ENCODE measurements at regions not wholly inside any gene's neighbourhood (a gene's known extent, or its start where the extent isn't known, plus 50 kb on each side); places are given as distances from the start of the nearest gene placed in this dataset.

DNA sequence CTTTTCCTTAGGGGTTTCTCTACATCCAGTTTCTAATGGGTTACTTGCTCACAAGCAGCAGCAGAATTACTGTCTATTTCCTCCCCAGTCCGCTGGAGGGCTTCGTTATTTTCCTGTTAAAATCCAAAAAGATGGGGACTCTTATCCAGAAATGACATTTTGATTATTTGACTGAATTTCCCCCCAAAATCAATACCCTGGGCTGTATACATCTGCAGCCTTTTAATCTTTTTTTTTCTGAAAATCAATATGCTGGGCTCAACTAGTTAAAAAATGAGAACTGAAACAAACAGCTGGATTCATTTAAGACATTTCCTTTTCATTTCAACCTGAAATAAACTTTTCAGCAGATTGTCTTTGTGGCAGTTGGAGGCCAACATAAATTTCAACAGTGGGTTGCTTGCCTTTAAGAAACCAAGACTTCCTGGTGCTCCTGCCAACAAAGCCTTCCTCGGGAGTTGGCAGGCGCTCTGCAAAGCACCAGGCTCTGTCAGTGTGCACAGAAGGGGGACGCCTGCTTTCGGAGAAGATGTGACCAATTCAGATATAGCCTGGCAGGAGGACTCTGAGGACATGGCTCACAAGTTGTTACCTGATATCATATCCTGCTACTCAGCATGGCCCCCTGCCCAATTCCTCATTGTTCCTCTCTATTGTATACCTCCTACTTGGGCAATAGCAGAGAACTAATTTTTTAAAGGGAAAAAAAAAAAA lies 204.7 kb upstream of the ARG1 start:
- Histone ChIP-seq H3K9me3 (ENCODE audit: control insufficient read depth, insufficient read depth, low read length) (no peaks in the 10 kb centered on the region), H3K27ac (ENCODE audit: low read depth, low read length) (peak overlapping the region; percentile 68), H3K4me1 (ENCODE audit: control insufficient read depth, low read length) (peaks cover 27% of the 10 kb centered on the region), H3K79me2 (ENCODE audit: control insufficient read depth, low read length) (no peaks in the 10 kb centered on the region), H3K27me3 (ENCODE audit: control insufficient read depth, low read length) (no peaks in the 10 kb centered on the region), H4K20me1 (ENCODE audit: control insufficient read depth, insufficient read depth, low read depth, low read length) (no peaks in the 10 kb centered on the region), H3F3A (ENCODE audit: control insufficient read depth, insufficient read depth) (no peaks in the 10 kb centered on the region; the same call in 1 of the 2 replicates), H3K36me3 (ENCODE audit: control insufficient read depth, low read length) (no peaks in the 10 kb centered on the region), H3K9me2 (replicated peaks; ENCODE audit: control insufficient read depth, low read length) (no peaks in the 10 kb centered on the region), H3K4me2 (ENCODE audit: low read length) (peak overlapping the region; percentile 74), H3K4me3 (ENCODE audit: low read length) (peak overlapping the region; percentile 46)
- TF ChIP-seq EZH2phosphoT487 (IDR thresholded peaks at IDR 0.05; ENCODE audit: borderline replicate concordance, low read length) = no peak
- TF ChIP-seq, protein P1, sequence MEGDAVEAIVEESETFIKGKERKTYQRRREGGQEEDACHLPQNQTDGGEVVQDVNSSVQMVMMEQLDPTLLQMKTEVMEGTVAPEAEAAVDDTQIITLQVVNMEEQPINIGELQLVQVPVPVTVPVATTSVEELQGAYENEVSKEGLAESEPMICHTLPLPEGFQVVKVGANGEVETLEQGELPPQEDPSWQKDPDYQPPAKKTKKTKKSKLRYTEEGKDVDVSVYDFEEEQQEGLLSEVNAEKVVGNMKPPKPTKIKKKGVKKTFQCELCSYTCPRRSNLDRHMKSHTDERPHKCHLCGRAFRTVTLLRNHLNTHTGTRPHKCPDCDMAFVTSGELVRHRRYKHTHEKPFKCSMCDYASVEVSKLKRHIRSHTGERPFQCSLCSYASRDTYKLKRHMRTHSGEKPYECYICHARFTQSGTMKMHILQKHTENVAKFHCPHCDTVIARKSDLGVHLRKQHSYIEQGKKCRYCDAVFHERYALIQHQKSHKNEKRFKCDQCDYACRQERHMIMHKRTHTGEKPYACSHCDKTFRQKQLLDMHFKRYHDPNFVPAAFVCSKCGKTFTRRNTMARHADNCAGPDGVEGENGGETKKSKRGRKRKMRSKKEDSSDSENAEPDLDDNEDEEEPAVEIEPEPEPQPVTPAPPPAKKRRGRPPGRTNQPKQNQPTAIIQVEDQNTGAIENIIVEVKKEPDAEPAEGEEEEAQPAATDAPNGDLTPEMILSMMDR (IDR thresholded peaks at IDR 0.05; ENCODE audit: low read depth, low read length, poor library complexity, severe bottlenecking) = no peak

DNA sequence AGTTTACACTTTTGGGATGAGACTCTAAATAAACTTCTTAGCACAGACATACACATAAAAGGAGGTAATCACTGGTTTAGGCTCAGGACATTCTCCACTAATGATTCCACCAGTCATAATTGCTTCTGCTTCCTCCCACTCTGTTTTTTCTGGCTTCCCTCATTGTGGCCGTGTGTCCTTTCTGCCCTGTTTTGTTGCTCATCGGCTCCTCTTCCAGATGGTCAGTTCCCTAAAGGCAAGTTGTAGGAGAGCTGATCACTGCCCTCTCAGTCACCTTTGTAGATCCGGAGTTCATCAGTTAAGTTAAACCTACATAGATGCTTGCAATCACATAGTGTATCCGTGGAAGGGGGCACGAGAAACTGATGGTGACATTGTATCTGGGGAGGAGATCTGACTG lies 200.5 kb upstream of the ARG1 start:
- Histone ChIP-seq H3K36me3 (ENCODE audit: control insufficient read depth, low read length) (no peaks in the 10 kb centered on the region), H3K4me1 (ENCODE audit: control insufficient read depth, low read length) (peaks cover 16% of the 10 kb centered on the region), H3K9me2 (replicated peaks; ENCODE audit: control insufficient read depth, low read length) (no peaks in the 10 kb centered on the region), H3K27me3 (ENCODE audit: control insufficient read depth, low read length) (no peaks in the 10 kb centered on the region), H3F3A (ENCODE audit: control insufficient read depth, insufficient read depth) (no peaks in the 10 kb centered on the region; the same call in 1 of the 2 replicates), H3K79me2 (ENCODE audit: control insufficient read depth, low read length) (no peaks in the 10 kb centered on the region), H3K9me3 (ENCODE audit: control insufficient read depth, insufficient read depth, low read length) (no peaks in the 10 kb centered on the region), H3K4me3 (ENCODE audit: low read length) (no peak overlapping the region), H3K4me2 (ENCODE audit: low read length) (no peak overlapping the region), H3K27ac (ENCODE audit: low read depth, low read length) (no peak overlapping the region), H4K20me1 (ENCODE audit: control insufficient read depth, insufficient read depth, low read depth, low read length) (no peaks in the 10 kb centered on the region)
- no peak for TF ChIP-seq EZH2phosphoT487 (IDR thresholded peaks at IDR 0.05; ENCODE audit: borderline replicate concordance, low read length)
- TF ChIP-seq, protein P1 (IDR thresholded peaks at IDR 0.05; ENCODE audit: low read depth, low read length, poor library complexity, severe bottlenecking) = no peak

DNA sequence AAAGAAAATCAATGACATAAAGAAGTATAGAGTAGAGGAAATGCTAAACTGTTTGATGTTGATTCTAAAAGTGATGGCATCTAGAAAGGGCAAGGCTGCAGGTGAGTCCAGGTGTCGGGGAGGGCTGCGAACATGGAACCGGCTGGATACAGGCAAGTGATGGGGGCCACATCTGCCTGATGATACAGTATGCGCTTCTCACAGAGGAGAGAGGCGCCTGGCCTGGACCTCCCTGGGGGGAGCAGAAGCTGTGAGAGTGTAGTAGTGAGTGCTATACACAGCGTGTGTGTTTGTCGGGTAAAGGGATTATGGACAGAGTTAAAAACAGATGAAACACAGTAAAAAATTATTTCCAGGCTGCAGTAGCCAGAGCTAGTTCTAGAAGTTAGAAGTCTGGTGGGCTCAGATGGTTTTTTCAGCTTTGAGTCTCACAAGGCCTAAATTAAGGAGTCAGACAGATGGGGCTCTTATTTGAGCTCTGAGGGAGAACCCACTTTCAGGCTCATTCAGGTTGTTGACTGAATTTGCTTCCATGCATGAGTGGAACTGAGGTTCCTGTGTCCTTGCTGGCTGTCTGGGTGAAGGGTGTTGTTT lies 195.8 kb upstream of the ARG1 start:
- Histone ChIP-seq H3K27ac (ENCODE audit: low read depth, low read length) (no peak overlapping the region), H3K4me1 (ENCODE audit: control insufficient read depth, low read length) (no peaks in the 10 kb centered on the region), H3K9me2 (replicated peaks; ENCODE audit: control insufficient read depth, low read length) (no peaks in the 10 kb centered on the region), H3K79me2 (ENCODE audit: control insufficient read depth, low read length) (no peaks in the 10 kb centered on the region), H3K4me3 (ENCODE audit: low read length) (no peak overlapping the region), H3K36me3 (ENCODE audit: control insufficient read depth, low read length) (no peaks in the 10 kb centered on the region), H4K20me1 (ENCODE audit: control insufficient read depth, insufficient read depth, low read depth, low read length) (no peaks in the 10 kb centered on the region), H3K9me3 (ENCODE audit: control insufficient read depth, insufficient read depth, low read length) (no peaks in the 10 kb centered on the region), H3F3A (ENCODE audit: control insufficient read depth, insufficient read depth) (no peaks in the 10 kb centered on the region), H3K27me3 (ENCODE audit: control insufficient read depth, low read length) (no peaks in the 10 kb centered on the region), H3K4me2 (ENCODE audit: low read length) (no peak overlapping the region)
- no peak for TF ChIP-seq EZH2phosphoT487 (IDR thresholded peaks at IDR 0.05; ENCODE audit: borderline replicate concordance, low read length)
- TF ChIP-seq, protein P1 (IDR thresholded peaks at IDR 0.05; ENCODE audit: low read depth, low read length, poor library complexity, severe bottlenecking) = no peak

Measured in DOHH2 (cell line).